Esophagus muscularis mucosa (tissue), 4 donors: ENCODE measurements at regions not wholly inside any gene's neighbourhood (a gene's known extent, or its start where the extent isn't known, plus 50 kb on each side); places are given as distances from the start of the nearest gene placed in this dataset.

ENCODE experiments used
- DNase-seq: peaks from one replicate; pipeline ENCODE4 v3.0.0-alpha.2; 2017; ENCODE audit errors: extremely low spot score
- H3K27ac ChIP-seq, 4 donors: fragments of 200-600 bp; sonication (generic); replicated peaks in 1 of 4; 1 replicate in 3 of 4; 2 replicates in 1 of 4; pipeline ENCODE4 v1.5.1; 2016 to 2019; ENCODE audit warnings: mild to moderate bottlenecking in 1 of 4
- H3K27me3 ChIP-seq, 4 donors: fragments of 200-600 bp; sonication (generic); one replicate each; pipeline versions ENCODE4 v1.5.1 to v1.6.0; 2016 to 2019
- H3K36me3 ChIP-seq, 4 donors: fragments of 200-600 bp; sonication (generic); one replicate each; pipeline ENCODE4 v1.5.1; 2016 to 2019
- H3K4me1 ChIP-seq, 4 donors: fragments of 200-600 bp; sonication (generic); one replicate each; pipeline ENCODE4 v1.5.1; 2016 to 2019
- H3K4me3 ChIP-seq, 4 donors: fragments of 200-600 bp; sonication (generic); 1 replicate in 2 of 4; 2 replicates in 2 of 4; pipeline ENCODE4 v1.5.1; 2016 to 2019; ENCODE audit warnings: mild to moderate bottlenecking in 4 of 4, moderate library complexity in 1 of 4
- H3K9me3 ChIP-seq, 4 donors: fragments of 200-600 bp; sonication (generic); 1 replicate in 3 of 4; 2 replicates in 1 of 4; pipeline ENCODE4 v1.5.1; 2016 to 2019
- EP300 ChIP-seq: sonication (generic); formaldehyde crosslinking; IDR thresholded peaks from one replicate; pipeline ENCODE4 v1.6.1; 2017; ENCODE audit warnings: antibody characterized with exemption
- POLR2A ChIP-seq: fragments of 450-650 bp; IDR thresholded peaks from one replicate; pipeline ENCODE4 v1.6.1; 2017; ENCODE audit warnings: antibody characterized with exemption, moderate library complexity, mild to moderate bottlenecking, low read depth
- POLR2AphosphoS5 ChIP-seq, 2 donors: sonication (generic); formaldehyde crosslinking; IDR thresholded peaks; one replicate each; pipeline ENCODE4 v1.6.1; 2017; ENCODE audit warnings: antibody characterized with exemption in 2 of 2
- whole genome bisulfite sequencing: methylation state at CpG from one replicate; pipeline ENCODE4 v1.1.5; 2018; 5-methylcytosine and 5-hydroxymethylcytosine counted together
- intact Hi-C: fragments of 100-400 bp; cut with DNase I; formaldehyde crosslinking; loops from one replicate; pipeline ENCODE4 v1.15.1; 2023
- TF ChIP-seq, protein P1 (sequence below), 3 experiments: fragments of 200-600 bp in 2 of 3; fragments of 450-650 bp in 1 of 3; sonication (generic) in 2 of 3; IDR thresholded peaks; one replicate each; pipeline ENCODE4 v1.5.1; 2017 to 2019; ENCODE audit warnings: antibody characterized with exemption in 3 of 3, mild to moderate bottlenecking in 2 of 3, moderate library complexity in 1 of 3

DNA sequence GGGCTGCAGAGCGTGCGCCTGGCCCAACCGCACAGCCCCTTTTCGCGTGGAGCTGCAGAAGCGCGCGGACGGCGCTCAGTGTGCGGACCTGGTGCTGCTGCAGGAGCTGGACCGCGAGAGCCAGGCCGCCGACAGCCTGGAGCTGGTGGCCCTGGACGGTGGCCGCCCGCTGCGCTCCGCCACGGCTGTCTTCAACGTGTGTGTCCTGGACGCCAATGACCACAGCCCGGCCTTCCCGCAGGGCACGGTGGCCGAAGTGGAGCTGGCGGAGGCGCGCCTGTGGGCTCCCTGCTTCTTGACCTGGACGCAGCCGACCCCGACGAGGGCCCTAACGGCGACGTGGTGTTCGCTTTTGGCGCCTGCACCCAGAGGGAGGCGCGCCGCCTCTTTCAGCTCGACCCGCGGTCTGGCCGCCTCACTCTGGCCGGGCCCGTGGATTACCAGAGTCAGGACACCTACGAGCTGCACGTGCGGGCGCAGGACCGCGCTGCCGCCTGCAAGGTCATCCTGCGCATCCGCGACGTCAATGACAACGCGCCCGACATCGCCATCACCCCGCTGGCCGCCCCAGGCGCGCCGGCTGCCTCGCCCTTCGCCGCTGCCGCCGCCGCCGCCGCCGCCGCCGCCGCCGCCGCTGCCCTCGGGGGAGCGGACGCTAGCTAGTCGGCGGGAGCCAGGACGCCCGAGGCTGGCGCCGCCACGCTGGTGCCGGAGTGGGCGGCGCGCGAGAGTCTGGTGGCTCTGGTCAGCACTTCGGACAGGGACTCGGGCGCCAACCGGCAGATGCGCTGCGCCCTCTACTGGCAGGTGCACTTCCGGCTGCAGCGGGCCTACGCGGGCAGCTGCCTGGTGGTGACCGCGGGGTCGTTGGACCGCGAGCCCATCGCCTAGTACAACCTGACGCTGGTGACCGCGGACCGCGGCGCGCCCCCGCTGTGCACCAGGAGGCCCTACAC, 172.2 kb downstream of the OLFM4 start:
- DNase-seq = peak; percentile 70
- no peak overlapping the region for H3K27ac ChIP-seq
- TF ChIP-seq EP300 (no peak), POLR2A (no peak), POLR2AphosphoS5 (IDR thresholded peaks at IDR 0.05) (no peak)
- TF ChIP-seq, protein P1, sequence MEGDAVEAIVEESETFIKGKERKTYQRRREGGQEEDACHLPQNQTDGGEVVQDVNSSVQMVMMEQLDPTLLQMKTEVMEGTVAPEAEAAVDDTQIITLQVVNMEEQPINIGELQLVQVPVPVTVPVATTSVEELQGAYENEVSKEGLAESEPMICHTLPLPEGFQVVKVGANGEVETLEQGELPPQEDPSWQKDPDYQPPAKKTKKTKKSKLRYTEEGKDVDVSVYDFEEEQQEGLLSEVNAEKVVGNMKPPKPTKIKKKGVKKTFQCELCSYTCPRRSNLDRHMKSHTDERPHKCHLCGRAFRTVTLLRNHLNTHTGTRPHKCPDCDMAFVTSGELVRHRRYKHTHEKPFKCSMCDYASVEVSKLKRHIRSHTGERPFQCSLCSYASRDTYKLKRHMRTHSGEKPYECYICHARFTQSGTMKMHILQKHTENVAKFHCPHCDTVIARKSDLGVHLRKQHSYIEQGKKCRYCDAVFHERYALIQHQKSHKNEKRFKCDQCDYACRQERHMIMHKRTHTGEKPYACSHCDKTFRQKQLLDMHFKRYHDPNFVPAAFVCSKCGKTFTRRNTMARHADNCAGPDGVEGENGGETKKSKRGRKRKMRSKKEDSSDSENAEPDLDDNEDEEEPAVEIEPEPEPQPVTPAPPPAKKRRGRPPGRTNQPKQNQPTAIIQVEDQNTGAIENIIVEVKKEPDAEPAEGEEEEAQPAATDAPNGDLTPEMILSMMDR (IDR thresholded peaks at IDR 0.05) = peak in 2 of 3 experiments; percentile 23 to 34
- H3K27me3 ChIP-seq = peaks cover 0 to 66% (median 21%) of the 10 kb centered on the region in 4 donors
- intact Hi-C loops = no loop called here
- no peaks in the 10 kb centered on the region for H3K9me3 ChIP-seq
- peaks cover 0 to 15% (median 4%) of the 10 kb centered on the region in 4 donors for H3K4me1 ChIP-seq
- no peaks in the 10 kb centered on the region for H3K36me3 ChIP-seq
- no peak overlapping the region for H3K4me3 ChIP-seq
- WGBS = no CpG with 5 or more reads among the region's 121 CpGs

GRCh38 chr13:53201454-53202225, 173.0 kb downstream of the OLFM4 start:
- H3K4me1 ChIP-seq = peaks cover 0 to 15% (median 4%) of the 10 kb centered on the region in 4 donors
- H3K27ac ChIP-seq = no peak overlapping the region
- H3K4me3 ChIP-seq = no peak overlapping the region
- 30% methylated on average over 2 of the region's 74 CpGs for WGBS
- TF ChIP-seq, protein P1 (IDR thresholded peaks at IDR 0.05) = no peak
- no peak for TF ChIP-seq EP300
- TF ChIP-seq POLR2A = no peak
- TF ChIP-seq POLR2AphosphoS5 (IDR thresholded peaks at IDR 0.05) = no peak
- no peaks in the 10 kb centered on the region for H3K9me3 ChIP-seq
- intact Hi-C loops = no loop called here
- no peaks in the 10 kb centered on the region for H3K36me3 ChIP-seq
- DNase-seq = no peak
- peaks cover 0 to 66% (median 21%) of the 10 kb centered on the region in 4 donors for H3K27me3 ChIP-seq

- 73% methylated on average over 4 of the region's 4 CpGs for WGBS
- H3K4me1 ChIP-seq = peaks cover 0 to 15% (median 4%) of the 10 kb centered on the region in 4 donors
- H3K27me3 ChIP-seq = peaks cover 0 to 44% (median 21%) of the 10 kb centered on the region in 4 donors
- H3K27ac ChIP-seq = no peak overlapping the region
- no peaks in the 10 kb centered on the region for H3K36me3 ChIP-seq
- DNase-seq = no peak
- TF ChIP-seq, protein P1 (IDR thresholded peaks at IDR 0.05) = no peak
- TF ChIP-seq EP300 = no peak
- no peak for TF ChIP-seq POLR2AphosphoS5 (IDR thresholded peaks at IDR 0.05)
- no peak for TF ChIP-seq POLR2A
- intact Hi-C loops = no loop called here
- H3K4me3 ChIP-seq = no peak overlapping the region
- H3K9me3 ChIP-seq = no peaks in the 10 kb centered on the region
Observed at GRCh38 chr13:53204598-53204997, 176.0 kb downstream of the OLFM4 start.

DNA sequence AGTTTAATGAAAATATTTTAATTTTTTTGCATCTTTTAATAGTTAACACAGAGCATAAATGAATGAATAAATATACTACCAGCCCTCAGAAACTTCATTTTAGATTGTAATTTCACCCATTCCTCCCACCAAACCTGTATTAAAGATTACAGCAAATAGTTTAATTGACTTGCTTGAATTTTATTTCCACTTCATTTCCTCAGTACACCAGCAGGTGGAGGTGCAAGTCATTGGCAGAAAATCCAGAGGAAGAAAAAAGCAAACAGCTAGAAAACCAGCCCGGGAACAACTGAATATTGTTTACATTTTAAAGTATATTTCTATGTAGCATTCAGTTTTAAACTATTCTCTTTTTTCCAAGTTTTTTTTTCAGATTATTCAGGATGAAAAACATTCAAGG, 177.8 kb downstream of the OLFM4 start:
- Histone ChIP-seq H3K27ac (no peak overlapping the region), H3K4me1 (peaks cover 0 to 10% (median 0%) of the 10 kb centered on the region in 4 donors), H3K9me3 (no peaks in the 10 kb centered on the region), H3K27me3 (peaks cover 0 to 25% (median 12%) of the 10 kb centered on the region in 4 donors), H3K36me3 (no peaks in the 10 kb centered on the region), H3K4me3 (no peak overlapping the region)
- no peak for TF ChIP-seq POLR2A
- TF ChIP-seq EP300 = no peak
- TF ChIP-seq POLR2AphosphoS5 (IDR thresholded peaks at IDR 0.05) = no peak
- TF ChIP-seq, protein P1 (IDR thresholded peaks at IDR 0.05) = peak in 1 of 3 experiments; percentile 13
- DNase-seq = no peak
- 0% methylated on average over 1 of the region's 1 CpG for WGBS
- intact Hi-C loops = no loop called here
